ENCODE measurements at regions not wholly inside any gene's neighbourhood (a gene's known extent, or its start where the extent isn't known, plus 50 kb on each side); places are given as distances from the start of the nearest gene placed in this dataset.

DNA sequence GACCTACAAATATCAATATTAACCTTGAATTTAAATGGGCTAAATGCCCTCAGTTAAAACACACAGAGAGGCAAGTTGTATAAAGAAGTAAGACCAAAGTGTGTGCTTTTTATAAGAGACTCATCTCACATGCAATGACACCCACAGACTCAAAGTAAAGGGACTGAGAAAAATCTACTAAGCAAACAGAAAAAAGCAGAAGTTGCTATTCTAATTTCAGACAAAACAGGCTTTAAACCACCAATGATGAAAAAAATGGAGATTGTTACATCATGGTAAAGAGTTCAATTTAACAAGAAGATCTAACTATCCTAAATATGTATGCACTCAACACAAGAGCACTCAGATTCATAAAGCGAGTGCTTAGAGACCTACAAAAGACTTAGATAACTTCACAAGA lies 741.9 kb upstream of the MARCKS start:
- no peak for DNase-seq

DNA sequence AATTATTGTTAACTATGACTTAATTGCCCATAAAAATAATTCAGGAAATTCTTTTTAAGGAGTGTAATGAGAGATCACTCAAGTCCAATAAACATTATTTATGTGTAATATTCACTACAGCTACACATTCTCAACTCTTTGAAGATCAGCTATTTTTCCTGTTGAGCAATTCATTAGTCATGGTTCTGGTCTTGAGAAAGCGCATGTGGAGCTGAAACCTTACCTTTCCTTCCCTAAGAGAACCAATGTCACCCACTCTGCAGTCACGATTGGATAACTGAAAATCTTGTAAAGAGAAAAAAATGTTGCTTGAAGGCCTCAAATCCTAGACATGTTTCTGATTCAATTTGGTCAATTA lies 736.9 kb upstream of the MARCKS start:
- DNase-seq, result no peak

DNA sequence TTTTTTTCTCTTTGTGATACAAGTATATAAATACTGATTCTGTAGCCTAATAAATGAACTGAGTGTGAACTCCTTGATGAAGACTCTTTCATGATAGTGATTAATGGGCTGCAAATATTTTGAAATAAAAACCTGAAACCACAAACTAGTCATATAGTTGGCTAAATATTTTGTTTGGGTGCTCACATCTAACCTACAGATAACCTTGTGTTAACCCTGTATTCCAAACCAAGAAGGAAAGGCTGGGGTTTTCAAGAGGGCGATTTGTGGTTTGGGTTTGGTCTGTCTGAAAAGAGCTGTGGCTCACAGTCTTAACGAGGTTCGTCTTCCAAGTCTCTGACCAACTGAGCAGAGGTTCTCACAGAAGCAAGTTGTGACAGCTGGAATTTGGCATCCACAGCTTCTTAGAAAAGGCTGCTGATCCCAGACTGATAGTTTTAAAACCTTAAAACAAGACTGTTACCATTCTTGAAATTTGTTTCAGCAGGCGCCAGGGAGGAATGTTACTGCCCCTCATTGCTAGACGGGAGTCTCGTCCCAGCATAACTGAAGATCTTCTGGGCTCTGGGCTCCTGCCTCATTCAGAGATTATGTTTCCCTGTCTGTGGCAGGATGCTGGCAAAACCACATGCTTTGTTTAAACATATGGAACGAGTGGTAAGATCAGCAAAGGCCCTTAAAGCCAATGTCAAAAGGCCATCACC lies 736.4 kb upstream of the MARCKS start:
- no peak for DNase-seq

DNA sequence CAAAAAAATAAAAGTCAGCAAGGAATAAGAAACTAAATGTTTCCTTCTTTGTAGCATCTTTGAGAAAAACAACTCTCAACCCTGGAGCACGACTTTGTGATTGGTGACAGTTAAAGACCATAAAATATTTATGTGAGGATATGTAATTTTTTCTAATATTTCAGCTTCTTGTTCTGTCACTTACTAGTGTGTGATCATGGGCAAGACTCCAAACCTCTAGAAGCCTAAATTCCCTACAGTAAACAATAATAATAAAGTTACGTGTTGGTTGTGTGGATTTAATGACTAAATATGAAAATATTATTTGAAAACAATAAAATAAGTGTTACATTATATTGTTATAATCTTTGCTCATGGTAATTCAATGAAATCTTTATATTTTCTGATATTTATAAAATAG lies 735.6 kb upstream of the MARCKS start:
- no peak for DNase-seq

DNA sequence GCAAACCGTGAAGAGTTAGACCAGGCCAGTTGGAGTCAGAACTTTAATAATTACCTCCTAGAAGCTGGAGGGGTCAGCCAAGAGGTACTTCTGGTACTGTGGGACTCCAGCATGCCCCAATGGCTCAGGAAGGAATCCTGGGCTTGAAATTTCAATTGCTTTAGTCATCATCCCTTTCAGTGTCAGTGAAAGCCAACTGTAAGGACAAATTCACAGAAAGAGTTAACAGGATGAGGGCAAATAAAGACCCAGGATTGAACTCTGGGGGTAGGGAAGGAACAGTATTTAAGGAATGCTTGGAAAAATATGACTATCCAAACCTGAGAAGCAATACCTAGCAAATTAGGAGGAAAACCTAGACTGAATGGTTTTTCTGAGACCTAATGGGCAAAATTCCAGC lies 735.1 kb upstream of the MARCKS start:
- DNase-seq, result no peak

DNA sequence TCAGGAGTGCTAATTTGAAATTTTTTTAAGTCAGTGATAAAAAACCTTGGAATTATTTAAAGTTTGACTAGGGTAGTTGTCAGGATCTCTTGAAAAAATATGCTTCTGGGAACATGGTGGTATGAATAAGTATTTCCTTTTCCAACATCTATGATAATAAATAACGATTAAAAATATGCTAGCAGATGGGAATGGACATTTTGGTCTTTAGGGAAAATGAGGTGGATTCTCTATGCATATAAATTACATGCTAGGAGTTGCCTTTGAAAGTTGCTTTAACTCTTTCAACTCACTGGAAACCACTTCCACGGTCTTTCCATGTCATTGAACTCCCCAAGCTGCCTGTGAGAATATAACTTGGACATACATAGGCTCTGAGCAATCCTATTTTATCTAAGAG lies 731.5 kb upstream of the MARCKS start:
- DNase-seq, result no peak

DNA sequence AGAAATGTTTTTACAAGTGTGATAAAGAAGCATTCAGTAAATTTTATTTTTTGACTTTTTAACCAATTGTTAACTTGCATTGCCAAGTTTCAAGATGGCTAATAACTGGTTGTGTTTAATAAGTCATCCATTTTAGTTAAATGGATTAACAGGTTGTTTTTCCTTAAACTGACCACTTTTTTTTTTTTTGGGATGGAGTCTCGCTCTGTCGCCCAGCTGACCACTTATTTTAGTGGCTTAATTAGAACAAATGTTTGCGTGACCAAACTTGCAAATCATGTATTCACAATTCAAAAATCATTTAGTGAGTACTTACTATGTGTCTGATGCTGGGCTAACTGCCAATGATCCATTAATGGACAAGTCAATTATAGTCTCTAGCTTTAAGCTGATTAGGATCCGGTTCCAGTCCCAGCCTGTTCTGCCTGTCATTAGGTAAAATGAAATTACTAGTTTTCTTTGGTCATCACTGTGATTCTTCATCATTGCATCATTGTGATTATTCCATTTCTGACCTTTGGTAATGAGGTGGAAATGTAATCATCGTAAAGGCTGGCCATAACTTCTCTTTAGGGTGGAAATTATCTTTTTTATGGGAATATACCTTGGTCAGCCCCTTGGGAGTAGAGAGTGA lies 729.2 kb upstream of the MARCKS start:
- no peak for DNase-seq

DNA sequence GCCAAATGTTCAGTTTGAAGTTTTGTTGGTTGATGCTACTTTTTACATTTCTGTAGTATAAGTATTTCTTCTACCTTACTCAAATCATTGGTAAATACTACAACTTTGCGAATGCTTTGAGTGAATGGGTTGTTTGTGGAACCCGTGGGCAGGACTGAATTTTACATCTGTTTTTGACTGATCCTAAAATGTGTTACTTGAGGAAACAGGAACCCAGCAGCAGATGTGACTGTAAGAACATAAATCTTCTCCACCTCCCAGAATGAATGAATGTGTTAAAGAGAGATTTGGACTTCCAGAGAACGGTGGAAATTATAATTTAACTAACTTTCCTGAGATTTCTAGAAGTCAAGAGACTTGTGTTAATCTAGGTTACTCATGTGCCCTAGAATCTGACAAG lies 728.5 kb upstream of the MARCKS start:
- no peak for DNase-seq

DNA sequence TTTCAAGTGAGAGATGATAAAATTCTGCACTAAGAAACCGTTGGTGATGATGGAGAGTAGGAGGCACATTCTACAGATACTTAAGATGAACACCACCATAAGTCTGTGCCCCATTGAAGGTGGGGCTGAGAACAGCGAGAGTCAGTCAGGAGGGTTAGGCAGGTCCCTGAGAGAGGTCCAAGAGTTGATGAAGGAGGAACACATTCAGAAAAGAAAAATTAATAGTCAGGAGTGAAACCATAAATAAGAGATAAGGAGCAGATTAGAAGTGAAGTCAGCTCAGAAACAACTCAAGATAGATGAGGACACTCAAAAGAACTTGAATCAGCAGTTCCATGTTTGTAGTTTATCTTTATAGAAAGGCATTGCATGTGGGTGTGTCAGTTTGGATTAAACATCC lies 727.2 kb upstream of the MARCKS start:
- no peak for DNase-seq

DNA sequence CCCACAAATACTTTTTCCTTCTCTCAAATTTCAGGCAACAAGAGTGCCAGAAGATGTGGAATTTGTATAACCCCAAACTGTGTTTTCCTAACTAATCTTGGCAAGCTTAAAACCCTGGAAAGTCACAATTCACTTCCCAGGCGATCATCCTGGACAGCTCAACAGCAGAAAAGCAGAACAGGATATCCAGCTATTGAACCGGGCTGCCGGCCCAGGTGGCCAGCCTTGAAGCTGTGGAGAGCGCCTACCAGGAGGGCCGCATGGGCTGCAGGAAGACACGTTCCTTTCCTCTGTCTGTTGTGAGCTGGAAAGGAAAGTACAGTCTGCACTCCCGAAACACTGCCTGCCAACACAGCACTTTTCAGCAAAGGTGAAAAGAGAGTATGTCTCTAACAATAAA lies 719.7 kb upstream of the MARCKS start:
- no peak for DNase-seq

DNA sequence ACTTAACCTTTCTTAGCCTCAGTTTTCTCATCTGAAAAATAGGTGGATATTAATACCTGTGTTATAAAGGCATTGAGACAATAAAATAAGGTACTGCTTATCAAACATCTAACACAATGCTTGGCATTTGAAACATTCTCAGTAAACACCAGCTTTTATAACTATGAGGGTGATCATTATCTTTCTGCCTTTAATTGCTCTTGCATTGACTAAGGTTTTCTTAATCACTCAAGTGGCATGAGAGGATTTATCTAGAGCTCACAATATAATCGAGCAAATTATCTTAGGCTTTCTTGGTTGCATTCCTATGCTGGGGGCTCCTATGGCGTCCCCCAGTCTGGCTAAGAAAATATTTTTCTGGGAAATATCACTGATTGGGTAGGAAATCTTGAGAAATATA lies 716.4 kb upstream of the MARCKS start:
- no peak for DNase-seq

DNA sequence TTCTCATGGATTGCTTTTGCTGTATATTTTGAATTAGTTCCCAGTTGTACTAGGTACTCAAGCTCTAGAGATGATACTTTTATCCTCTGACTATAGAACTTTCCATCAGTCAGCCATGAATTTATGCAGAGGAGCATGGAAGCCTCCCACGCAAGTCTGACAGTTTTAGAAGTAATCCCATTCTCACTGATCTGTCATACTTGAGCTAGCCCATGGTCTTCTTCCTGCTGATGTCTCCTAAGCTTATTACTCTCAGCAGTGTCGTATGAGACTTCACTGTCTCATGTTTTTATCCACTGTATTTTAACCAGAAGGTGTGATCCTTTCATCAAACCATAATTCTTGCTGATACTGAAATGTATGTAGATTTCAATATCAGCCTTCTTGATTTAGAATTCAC lies 715.2 kb upstream of the MARCKS start:
- no peak for DNase-seq

DNA sequence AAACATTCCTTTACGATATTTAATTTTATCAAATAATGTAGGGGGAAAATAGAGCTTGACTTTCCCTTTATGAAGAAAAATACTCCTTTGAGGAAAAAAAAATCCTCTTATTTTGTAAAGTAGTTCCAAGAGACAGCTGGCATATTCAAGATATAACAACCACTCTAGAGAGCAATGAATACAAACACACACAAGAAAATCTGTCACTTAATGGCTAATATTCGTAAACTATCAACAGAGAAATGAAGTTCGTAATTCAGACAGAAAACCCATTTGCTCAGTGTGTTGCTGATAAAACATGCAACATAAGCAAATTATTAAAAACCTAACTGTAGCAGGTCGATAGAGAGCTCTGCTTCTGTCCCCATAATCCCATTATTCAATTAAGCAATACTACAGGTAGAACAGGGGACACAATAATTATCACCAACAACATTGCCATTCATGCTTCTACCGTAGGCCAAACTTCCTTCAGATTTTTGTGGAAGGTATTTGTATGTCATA lies 714.4 kb upstream of the MARCKS start:
- DNase-seq, result no peak

DNA sequence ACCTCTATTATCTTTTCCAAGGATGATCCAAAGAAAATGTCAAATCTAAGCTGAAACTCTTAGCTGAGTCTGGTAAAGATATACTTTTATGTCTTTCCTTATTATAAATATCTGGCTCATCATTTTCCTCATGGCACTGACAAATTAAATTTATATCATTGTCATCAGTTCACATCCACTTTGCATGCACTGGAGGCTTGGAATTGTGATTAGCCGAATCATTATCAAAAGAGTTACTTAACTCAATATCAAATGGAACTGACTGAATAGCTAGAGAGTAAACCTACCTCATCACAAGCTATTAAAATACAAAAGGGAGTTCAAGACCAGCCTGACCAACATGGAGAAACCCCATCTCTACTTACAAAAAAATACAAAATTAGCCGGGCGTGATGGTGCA lies 713.9 kb upstream of the MARCKS start:
- no peak for DNase-seq

DNA sequence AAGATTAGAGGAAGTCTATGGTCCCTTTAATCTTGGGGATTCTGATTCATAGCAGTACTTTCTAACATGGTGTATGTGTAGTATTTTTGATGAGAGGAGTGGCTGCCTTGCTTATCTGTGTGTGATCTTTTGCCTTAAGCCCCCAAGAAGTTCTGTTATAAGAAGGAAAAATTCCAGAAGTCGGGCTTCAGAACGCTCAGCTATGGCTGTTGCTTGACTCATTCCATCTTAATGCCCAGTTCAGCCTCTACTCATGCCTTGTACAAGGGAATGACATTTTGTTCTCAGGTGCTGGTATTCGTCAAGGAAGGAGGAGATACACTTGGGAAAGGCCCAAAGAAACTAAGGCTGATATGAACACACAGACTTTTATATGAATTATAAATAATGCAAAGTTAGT lies 713.0 kb upstream of the MARCKS start:
- no peak for DNase-seq

DNA sequence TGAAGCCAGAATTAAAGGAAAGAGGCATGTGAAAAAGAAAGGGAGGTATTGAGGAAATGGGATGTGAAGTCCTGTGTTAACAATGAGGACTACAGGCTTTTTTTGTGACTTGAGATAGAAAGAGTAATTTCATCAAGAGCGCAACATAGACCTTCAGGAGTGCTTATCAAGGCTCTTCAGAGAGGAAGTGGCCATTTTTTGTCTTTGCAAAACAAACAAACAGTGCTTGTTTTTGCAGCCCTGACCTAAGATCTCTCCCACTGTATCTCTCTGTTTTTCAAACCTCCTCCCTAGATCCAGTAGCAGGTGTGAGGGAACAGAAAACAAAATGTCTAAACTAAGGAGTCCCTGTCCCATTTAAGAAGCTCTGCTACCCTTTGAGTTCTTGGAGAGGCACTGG lies 710.3 kb upstream of the MARCKS start:
- DNase-seq, result no peak

DNA sequence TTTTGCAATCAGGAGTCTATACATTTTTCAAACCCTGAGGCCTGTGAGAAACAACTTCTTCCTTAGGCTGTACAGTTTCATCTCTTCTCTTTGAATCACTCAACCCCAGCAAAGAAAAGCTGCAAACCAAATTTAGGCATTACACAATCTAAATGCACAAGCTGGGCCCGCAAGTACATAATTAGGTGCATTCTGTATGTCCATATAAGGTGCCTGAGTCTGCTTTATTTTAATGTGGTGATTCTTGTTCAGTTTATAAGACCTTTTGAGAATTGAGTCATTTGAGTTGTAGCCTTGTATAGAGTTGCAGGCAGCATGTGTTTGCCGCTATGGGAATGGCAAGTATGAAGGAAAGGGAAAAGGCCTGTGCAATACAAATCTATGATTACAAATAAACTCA lies 709.6 kb upstream of the MARCKS start:
- DNase-seq, result no peak

DNA sequence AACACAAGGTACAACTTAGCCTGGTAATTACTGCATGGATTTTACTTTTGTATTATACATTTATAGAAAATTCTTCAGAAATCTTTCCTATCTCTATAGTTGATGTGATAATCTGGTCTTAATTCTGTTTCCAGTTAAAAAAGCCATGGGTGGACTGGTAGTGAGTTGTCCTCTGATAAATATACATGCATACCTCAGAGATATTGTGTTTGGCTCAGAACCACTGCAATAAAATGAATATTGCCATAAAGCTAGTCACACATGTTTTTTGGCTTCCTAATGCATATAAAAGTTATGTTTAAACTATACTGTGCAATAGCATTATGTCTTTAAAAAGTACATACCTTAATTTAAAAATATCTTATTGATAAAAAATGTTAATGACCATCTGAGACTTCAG lies 708.6 kb upstream of the MARCKS start:
- DNase-seq, result no peak

DNA sequence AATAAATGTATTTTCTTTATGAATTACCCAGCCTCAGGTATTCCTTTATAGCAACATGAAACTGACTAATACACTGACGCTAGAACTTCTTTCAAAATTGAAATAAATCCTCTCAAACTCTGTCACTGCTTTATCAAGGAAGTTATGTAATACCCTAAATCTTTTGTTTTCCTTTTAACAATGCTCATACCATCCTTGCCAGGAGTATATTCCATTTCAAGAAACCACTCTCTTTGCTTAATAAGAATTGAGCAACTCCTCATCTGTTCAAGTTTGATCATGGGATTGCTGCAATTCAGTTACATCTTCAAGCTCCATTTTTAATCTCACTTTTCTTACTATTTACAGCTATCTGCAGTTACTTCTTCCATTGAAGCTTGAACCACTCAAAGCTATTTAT lies 707.6 kb upstream of the MARCKS start:
- no peak for DNase-seq

DNA sequence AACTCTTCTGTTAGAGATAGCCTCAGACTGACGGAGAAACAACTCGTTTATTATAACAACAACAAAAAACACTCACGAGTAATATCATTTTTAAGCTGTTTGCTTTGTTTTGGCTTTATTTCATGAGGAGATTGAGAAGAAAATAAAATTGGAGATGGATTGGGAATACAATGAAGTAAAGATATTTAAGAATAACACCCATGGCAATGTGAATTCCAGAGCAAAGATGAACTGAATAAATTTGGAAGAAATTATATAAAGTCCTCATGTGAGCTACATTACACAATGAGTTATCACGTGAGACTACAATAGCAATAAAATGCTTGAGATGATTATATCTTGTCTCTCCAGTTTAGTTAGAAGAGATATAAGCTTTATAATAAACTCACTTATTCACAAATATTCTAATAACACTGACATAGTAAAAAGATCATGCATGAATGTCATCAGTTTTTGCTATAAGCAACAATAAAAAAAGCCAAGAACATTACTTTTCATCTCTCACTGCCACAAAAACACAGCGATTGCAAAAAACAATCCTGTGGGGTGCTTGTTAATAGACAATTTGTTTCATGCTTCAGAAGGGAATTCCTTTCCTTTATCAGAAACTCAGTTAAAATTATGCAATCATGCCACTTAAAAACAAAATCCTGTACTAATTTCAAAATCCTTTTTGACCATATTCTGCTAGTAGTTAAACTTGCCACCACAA lies 696.7 kb upstream of the MARCKS start:
- no peak for DNase-seq

DNA sequence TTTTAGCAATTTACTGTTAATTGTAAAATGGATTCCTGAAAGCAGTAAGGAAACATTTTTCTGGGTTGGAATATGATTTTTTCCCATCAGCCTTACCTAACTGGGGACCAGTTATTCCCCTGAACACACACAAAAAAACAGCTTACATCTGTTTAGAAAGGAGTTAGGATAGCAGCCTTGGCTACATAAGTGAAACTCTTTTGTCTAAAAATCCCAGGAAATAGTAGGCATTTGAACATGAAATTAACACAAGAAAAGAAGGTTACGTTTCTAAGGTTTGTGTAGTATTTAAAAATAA lies 696.2 kb upstream of the MARCKS start:
- no peak for DNase-seq

DNA sequence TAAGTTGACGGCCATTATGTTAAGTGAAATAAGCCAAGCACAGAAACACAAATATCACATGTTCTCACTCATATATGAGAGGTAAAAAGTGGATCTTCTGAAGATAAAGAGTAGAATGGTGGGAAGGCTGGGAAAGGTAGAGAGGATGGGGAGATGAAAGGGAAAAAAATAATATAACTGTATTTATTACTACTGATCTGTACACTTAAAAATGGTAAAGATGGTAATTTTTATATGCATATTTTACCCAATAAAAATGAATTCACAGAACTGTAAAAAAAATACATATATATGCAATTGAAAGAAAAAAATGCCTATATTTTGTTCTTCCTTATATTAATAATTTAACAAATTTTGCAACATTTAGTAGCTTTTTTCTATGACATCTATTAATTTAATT lies 694.4 kb upstream of the MARCKS start:
- no peak for DNase-seq

DNA sequence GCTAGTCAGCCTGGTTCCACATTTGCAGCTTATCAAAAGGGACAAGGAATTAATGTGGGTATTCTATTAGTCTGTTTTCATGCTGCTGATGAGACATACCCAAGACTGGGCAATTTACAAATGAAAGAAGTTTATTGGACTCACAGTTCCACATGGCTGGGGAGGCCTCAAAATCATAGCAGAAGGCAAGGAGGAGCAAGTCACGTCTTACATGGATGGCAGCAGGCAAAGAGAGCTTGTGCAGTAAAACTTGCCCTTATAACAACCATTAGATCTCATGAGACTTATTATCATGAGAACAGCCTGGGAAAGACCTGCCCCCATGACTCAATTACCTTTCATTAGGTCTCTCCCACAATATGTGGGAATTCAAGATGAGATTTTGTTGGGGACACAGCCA lies 689.1 kb upstream of the MARCKS start:
- DNase-seq, result no peak

DNA sequence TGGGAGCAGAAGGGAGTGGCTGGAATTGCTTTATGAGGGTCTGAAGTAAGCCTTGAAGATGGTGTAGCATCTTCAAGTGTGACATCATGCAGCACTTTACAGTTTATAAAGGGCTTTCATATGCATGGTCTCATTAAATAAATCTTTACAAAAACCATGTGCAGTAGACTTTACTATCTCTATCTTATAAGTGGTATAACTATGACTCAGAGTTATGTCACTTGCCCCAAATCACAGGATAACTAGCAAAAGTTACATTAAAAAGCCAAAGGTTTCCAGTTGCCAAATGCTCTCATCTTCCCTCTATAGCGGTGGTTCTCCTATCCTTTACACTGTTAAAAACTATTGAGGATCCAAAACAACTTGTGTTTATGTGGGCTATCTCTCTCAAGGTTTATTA lies 687.7 kb upstream of the MARCKS start:
- no peak for DNase-seq

DNA sequence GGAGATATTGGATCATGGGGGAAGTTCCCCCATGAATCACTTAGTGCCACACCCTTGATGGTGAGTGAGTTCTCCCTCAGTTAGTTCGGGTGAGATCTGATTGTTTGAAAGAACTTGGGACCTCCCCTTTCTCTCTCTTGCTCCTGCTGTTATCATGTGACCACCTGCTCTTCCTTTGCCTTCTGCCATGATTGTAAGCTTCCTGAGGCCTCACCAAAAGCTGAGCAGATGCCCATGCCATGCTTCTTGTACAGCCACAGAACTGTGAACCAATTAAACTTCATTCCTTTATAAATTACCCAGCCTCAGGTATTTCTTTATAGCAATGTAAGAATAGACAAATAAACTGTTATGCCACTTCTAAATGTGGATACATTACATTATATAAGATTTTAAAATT lies 686.7 kb upstream of the MARCKS start:
- no peak for DNase-seq
